ENCODE measurements at regions not wholly inside any gene's neighbourhood (a gene's known extent, or its start where the extent isn't known, plus 50 kb on each side); places are given as distances from the start of the nearest gene placed in this dataset.
"Not testable (repeated sequence)": the region's sequence is repeated elsewhere in the genome, so short reads cannot be mapped to it uniquely, and the experiment has no call there.

GRCh38 chr4:188377816-188378215, 238.6 kb downstream of the TRIML1 start:
- DNase-seq (ENCODE audit: low read depth) = no peak

- DNase-seq (ENCODE audit: low read depth) = no peak
Measured at GRCh38 chr4:188383180-188383579, 243.9 kb downstream of the TRIML1 start.

- DNase-seq (ENCODE audit: low read depth) = no peak
Measured at GRCh38 chr4:188387179-188387791, 248.0 kb downstream of the TRIML1 start.

- DNase-seq (ENCODE audit: low read depth) = not testable (repeated sequence)
Measured at GRCh38 chr4:188391349-188391748, 252.1 kb downstream of the TRIML1 start.

- no peak for DNase-seq (ENCODE audit: low read depth)
Measured at GRCh38 chr4:188396037-188396436, 256.8 kb downstream of the TRIML1 start.

- no peak for DNase-seq (ENCODE audit: low read depth)
Measured at GRCh38 chr4:188399834-188400233, 260.6 kb downstream of the TRIML1 start.

GRCh38 chr4:188400451-188400850, 261.2 kb downstream of the TRIML1 start:
- no peak for DNase-seq (ENCODE audit: low read depth)

- DNase-seq (ENCODE audit: low read depth) = no peak
Measured at GRCh38 chr4:188403272-188403671, 264.0 kb downstream of the TRIML1 start.

- not testable (repeated sequence) for DNase-seq (ENCODE audit: low read depth)
Measured at GRCh38 chr4:188405071-188405835, 266.0 kb downstream of the TRIML1 start.

- DNase-seq (ENCODE audit: low read depth) = no peak
Measured at GRCh38 chr4:188408244-188409030, 269.2 kb downstream of the TRIML1 start.

- DNase-seq (ENCODE audit: low read depth) = no peak
Measured at GRCh38 chr4:188409851-188410250, 270.6 kb downstream of the TRIML1 start.

GRCh38 chr4:188411805-188412204, 272.6 kb downstream of the TRIML1 start:
- DNase-seq (ENCODE audit: low read depth) = no peak

GRCh38 chr4:188412499-188412898, 273.3 kb downstream of the TRIML1 start:
- DNase-seq (ENCODE audit: low read depth) = no peak

- no peak for DNase-seq (ENCODE audit: low read depth)
Measured at GRCh38 chr4:188414441-188414840, 275.2 kb downstream of the TRIML1 start.

- no peak for DNase-seq (ENCODE audit: low read depth)
Measured at GRCh38 chr4:188417181-188417580, 277.9 kb downstream of the TRIML1 start.

- no peak for DNase-seq (ENCODE audit: low read depth)
Measured at GRCh38 chr4:188423039-188423438, 283.8 kb downstream of the TRIML1 start.

GRCh38 chr4:188428935-188429334, 289.7 kb downstream of the TRIML1 start:
- DNase-seq (ENCODE audit: low read depth) = no peak

- DNase-seq (ENCODE audit: low read depth) = no peak
Measured at GRCh38 chr4:188429965-188430364, 290.7 kb downstream of the TRIML1 start.

- DNase-seq (ENCODE audit: low read depth) = no peak
Measured at GRCh38 chr4:188430384-188430783, 291.1 kb downstream of the TRIML1 start.

- no peak for DNase-seq (ENCODE audit: low read depth)
Measured at GRCh38 chr4:188432328-188432727, 293.1 kb downstream of the TRIML1 start.

GRCh38 chr4:188433741-188434315, 294.6 kb downstream of the TRIML1 start:
- DNase-seq (ENCODE audit: low read depth) = no peak

- no peak for DNase-seq (ENCODE audit: low read depth)
Measured at GRCh38 chr4:188434643-188435042, 295.4 kb downstream of the TRIML1 start.

GRCh38 chr4:188435381-188435780, 296.1 kb downstream of the TRIML1 start:
- no peak for DNase-seq (ENCODE audit: low read depth)
